Occipital lobe (tissue), 1 donor: ENCODE measurements at regions not wholly inside any gene's neighbourhood (a gene's known extent, or its start where the extent isn't known, plus 50 kb on each side); places are given as distances from the start of the nearest gene placed in this dataset.
"Not testable (repeated sequence)": the region's sequence is repeated elsewhere in the genome, so short reads cannot be mapped to it uniquely, and the experiment has no call there.

ENCODE experiments used
- DNase-seq: peaks from one replicate; lab custom pipeline; 2025; lab: John Stamatoyannopoulos, UW

GRCh38 chr1:189682591-189682990 lies 795.1 kb downstream of the BRINP3 start:
- no peak for DNase-seq

- DNase-seq, result no peak
Observed at GRCh38 chr1:189686288-189686687, 791.4 kb downstream of the BRINP3 start.

DNA sequence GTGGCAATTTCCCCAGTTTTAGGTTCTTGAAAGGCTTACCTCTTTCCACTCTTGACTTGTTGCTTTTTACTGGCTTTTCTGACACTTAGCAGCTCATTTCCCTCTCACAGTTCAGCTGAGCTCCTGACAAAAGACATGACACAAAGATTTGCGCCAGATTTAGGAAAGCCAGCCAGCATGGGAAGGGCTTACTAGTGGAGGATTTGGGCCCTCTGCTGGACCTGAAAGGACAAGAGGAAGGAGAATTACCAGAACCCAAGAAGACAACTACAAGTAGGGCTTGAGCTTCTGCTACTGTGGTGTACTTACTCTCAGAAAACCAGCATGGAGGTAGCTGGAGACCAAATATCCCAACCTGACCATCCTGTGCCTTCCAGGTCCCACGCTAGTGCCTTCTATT lies 784.5 kb downstream of the BRINP3 start:
- DNase-seq, result no peak

GRCh38 chr1:189696297-189696696 lies 781.4 kb downstream of the BRINP3 start:
- no peak for DNase-seq

GRCh38 chr1:189697113-189697512 lies 780.6 kb downstream of the BRINP3 start:
- no peak for DNase-seq

- DNase-seq, result no peak
Observed at GRCh38 chr1:189701606-189702005, 776.1 kb downstream of the BRINP3 start.

GRCh38 chr1:189706594-189706993 lies 771.1 kb downstream of the BRINP3 start:
- DNase-seq, result no peak

DNA sequence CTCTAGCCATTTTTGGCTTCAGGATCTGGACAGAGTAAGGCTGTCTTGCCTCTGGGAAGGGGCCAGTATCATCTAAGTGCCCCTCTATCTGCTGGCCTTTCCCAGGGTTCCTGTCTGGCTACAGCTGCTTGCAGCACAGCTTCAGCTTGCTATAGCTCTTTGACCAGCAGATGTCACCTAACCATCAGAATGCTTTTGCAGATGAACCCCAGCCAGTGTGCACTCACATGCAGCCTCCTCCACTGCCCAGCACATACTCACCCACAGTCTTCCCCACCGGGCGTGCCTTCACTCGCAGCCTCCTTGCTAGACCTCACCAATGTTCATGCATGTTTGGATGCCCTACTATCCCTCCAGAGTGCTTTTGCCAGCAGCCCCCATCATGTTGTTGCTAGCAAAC lies 769.0 kb downstream of the BRINP3 start:
- DNase-seq, result no peak

GRCh38 chr1:189718147-189718795 lies 759.4 kb downstream of the BRINP3 start:
- not testable (repeated sequence) for DNase-seq

DNA sequence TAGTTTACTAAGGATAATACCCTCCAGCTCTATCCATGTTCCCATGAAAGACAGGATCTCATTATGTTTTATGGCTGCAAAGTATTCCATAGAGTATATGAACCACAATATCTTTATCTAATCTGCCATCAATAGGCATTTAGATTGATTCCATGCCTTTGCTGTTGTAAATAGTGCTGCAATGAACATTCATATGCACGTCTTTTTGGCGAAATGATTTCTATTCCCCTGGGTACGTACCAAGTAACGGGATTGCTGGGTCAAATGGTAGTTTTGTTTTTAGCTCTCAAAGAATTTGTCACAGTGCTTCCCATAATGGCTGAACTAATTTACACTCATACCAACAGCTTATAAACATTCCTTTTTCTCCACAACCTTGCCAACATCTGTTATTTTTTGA lies 750.9 kb downstream of the BRINP3 start:
- no peak for DNase-seq

GRCh38 chr1:189751311-189751710 lies 726.4 kb downstream of the BRINP3 start:
- DNase-seq, result no peak

GRCh38 chr1:189752461-189752995 lies 725.1 kb downstream of the BRINP3 start:
- no peak for DNase-seq

GRCh38 chr1:189755100-189755499 lies 722.6 kb downstream of the BRINP3 start:
- not testable (repeated sequence) for DNase-seq

DNA sequence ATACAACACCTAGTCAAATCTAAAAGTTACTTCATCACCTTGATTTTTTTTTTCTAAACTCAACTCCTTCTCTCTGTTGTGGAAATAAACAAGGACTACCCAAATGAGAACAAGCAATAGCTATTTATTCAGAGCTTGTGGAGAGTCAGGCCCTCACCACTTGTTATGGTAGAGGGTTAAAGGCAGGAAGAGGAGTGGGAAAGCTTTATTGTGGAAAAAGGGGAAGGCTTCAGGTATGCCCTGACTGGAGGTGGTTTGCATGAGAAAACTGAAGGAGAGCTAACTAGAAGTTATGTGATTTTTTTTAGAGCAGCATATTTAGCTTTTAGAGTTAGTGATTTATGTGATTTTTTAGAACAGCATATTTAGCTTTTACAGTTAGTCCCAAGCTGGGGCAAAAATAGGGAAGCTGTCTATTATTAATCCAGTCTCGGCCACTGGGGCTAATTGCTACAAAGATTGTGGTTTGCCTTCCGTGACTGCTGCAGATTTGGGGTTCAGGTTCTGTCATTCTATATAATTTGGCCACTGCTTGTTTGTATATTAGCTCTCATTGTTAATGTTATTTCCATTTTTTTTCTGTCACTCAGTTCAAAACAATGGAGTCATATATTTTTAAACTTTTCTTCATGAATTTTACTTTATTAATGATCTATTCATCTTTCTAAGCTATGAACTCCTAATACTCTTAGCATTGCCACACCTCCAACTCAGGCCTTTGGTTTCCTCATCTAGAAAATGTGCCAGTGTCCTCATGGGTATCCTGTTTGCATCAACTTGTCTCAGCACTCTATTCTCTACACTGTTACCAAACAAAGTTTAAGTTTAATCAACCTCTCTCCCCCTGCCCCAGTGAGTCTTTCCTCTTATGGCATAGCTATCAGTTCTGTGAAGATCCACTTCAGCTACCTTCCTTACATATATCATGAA lies 713.0 kb downstream of the BRINP3 start:
- no peak for DNase-seq

DNA sequence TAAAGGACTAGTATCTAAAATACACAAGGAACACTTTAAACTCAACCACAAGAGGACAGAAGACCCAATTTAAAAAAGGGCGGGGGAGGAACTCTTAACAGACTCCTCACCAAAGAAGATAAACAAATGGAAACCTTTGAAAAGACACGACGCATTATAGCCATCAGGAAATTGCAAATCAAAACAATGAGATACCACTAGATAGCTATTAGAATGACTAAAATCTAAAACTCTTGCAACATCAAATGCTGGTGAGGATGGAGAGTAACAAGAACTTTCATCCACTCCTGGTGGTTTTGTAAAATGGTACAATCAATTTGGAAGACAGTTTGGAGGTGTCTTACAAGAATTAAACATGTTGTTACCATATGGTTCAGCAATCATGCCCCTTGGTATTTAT lies 708.2 kb downstream of the BRINP3 start:
- no peak for DNase-seq

DNA sequence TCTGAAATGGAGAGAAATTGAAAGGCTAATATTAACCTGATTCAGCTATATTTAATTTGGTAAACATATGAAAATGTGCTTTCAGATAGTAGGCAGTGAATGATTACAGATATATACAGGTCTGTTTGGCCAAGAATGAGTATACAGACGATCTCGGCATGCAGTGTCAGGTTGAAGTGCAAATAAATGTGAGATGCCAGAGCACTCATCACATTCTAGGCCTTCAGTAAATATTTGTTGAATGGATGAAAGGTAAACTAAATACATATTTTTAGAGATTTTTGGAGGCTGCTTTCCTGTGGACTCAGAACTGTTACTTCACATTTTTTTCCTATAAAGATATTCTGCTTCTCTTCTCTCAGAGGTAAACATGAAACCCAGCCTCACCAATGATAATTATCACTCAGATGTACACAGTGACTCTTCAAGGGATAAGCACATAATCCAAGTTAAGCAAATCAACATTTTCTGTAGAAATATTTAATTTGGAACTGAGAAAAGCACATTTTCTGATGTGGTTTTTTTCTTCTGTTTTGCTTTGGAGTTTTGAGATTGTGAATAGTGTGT lies 702.9 kb downstream of the BRINP3 start:
- DNase-seq, result no peak

GRCh38 chr1:189775343-189775742 lies 702.3 kb downstream of the BRINP3 start:
- no peak for DNase-seq

DNA sequence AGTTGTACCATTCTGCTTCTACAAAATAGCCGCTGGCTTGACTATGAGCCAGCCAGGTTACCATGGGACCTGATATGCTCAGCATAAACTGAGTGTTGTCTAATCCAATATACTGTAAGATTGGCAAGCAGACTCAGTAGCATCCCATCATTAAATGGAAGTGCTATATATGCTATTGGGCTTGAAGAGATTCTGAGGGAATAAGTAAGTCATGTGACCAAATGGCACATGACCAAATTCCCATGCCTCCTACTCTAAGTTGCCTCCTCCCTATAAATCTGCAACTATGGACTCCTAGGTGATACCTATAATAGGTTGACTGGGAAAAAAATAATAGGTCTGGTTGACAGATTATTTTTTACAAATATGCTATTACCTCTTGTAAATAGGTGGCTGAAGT lies 698.6 kb downstream of the BRINP3 start:
- DNase-seq, result no peak

DNA sequence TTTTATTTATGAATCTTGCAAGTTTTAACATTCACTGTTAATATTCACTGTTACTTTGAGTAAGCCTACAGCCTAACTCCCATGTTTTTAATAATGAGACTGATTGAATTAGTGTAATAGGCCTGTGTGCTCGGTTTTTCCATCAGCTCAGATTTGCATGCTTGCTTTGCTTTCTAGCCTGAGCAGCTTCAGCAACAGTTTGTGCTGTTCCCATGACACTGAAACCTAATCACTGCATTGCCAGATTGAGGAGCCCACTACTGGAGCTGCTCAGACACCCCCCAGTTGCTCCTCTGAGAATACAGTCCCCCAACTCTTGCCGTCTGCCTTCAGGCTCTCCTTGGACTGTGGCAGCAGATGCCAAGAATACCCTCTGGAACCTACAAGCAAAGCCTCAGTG lies 695.4 kb downstream of the BRINP3 start:
- no peak for DNase-seq

DNA sequence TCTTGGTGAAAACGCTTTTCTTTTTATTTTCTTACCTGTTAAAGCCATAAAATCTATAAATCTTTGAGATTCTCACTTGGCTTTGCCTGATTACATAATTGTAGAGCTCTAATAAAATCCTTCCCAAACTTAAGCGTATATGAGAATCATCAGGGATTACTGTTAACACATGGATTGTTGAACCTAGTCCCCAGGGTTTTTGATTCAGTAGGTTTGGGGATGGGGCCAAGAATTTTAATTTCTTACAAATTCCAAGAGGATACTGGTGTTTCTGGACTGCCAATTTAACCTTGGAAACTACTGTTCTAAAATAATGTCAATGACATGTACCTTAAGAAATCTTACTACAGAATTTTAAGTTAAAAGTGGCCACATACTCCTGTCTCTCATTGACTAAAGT lies 694.2 kb downstream of the BRINP3 start:
- DNase-seq, result no peak

- DNase-seq, result no peak
Observed at GRCh38 chr1:189786761-189787160, 690.9 kb downstream of the BRINP3 start.

DNA sequence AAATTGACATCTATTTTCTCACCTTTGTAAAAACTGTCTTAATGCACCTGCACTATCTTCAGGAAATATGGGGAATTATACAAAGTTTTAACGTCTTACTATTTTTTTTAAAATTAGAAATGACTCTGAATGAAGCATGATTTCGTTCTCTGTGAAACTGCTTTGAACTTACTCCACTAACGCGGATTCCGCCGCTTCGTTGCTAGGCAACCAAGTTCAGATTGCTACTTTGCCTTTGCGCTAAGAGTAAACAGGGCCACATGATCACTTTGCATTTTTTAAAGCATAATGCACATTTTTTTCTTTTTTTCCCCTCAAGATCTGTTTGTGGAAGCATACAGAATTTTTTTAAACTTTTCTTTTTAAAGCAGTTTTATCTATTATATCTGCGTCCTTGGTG lies 690.5 kb downstream of the BRINP3 start:
- no peak for DNase-seq
